Choroid plexus epithelial cell (primary cell): ENCODE measurements at regions not wholly inside any gene's neighbourhood (a gene's known extent, or its start where the extent isn't known, plus 50 kb on each side); places are given as distances from the start of the nearest gene placed in this dataset.

ENCODE experiments used
- DNase-seq: peaks from one replicate; pipeline ENCODE4 v3.0.0-alpha.2; 2010; ENCODE audit warnings: low read depth
- H3K4me3 ChIP-seq: 2 replicates; pipeline ENCODE4 v1.5.1; 2011; ENCODE audit warnings: low read depth, mild to moderate bottlenecking, control low read depth, low read length, moderate library complexity
- TF ChIP-seq, protein P1 (sequence below): conservative IDR thresholded peaks from 2 replicates; pipeline ENCODE4 v1.5.1; 2011; ENCODE audit warnings: low read depth, mild to moderate bottlenecking, control low read depth, inconsistent platforms, low read length, moderate library complexity

DNA sequence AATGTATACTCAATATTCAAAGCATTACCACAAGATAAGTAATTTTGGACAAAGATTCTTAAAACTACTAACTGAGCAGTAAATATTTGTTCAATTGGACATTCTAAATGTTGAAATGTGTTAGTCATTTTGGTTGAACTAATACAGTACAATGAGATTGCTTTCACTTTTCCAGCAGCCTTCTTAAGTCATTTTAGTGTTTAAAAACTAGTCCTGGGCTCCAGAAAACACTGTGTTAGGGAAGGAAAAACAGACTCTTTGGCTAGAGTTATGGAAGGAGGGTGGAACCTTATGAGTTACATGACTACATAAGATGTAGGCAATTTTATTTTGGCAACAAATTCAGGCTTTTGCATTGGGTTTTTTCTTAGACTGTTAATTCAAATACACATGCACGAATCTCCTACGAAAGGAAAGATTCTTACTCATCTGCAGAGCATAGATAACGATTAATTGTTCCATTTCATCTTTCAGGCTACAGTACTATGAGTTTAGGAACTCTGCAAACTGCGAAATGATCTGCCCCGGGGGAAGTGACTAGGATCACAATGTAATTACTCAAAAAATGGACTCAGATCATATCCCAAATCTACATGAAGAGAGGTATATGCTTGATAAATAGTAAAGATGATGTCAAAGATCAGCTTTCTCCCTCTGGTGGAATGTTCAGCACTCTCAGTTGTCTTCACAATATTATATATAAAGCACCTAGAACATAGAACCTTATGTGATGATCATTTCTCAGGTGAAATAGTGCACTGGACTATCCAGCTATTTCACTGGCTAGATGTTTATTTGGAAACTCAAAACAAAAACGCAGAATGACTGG lies 492.8 kb upstream of the MDFIC2 start:
- H3K4me3 ChIP-seq: no peak overlapping the region
- TF ChIP-seq, protein P1, sequence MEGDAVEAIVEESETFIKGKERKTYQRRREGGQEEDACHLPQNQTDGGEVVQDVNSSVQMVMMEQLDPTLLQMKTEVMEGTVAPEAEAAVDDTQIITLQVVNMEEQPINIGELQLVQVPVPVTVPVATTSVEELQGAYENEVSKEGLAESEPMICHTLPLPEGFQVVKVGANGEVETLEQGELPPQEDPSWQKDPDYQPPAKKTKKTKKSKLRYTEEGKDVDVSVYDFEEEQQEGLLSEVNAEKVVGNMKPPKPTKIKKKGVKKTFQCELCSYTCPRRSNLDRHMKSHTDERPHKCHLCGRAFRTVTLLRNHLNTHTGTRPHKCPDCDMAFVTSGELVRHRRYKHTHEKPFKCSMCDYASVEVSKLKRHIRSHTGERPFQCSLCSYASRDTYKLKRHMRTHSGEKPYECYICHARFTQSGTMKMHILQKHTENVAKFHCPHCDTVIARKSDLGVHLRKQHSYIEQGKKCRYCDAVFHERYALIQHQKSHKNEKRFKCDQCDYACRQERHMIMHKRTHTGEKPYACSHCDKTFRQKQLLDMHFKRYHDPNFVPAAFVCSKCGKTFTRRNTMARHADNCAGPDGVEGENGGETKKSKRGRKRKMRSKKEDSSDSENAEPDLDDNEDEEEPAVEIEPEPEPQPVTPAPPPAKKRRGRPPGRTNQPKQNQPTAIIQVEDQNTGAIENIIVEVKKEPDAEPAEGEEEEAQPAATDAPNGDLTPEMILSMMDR: peak; percentile 26
- DNase-seq: peak; percentile 73

DNA sequence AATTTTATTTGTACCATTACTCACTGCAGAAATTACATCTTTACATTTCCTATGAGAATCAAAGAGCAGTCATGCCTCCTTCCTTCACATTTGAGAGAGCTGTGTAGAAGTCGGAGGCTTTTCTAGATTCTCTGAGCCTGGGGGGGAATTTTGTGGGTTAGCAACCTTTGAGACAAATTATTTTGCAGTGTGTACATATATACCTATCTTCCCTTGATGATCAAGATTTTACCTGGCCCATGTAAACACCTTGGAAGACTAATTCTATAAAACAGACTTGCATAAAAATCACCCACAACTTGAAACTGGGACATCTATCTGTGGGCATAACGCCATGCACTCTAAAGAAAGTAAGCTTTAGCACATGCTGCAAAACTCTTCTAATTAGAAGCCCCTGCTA lies 491.5 kb upstream of the MDFIC2 start:
- TF ChIP-seq, protein P1: no peak
- no peak overlapping the region for H3K4me3 ChIP-seq
- no peak for DNase-seq

DNA sequence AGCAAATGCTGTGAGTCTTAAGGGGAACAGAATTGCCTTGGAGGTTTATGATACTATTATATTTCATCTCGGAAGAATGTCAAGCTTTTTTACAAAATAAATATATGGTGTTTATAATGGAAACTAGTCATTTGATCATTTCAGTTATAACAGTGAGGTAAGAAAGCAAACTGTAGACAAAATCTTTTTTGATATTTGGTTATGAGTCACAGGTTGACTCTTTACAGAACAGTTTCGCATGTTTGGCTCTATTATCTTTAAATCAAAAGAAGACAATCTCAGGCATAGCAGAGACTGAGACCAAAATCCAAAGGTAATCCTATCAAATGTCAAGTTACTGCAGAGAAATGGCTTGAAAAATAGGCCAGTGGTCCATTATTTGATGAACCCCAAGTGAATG lies 490.9 kb upstream of the MDFIC2 start:
- no peak overlapping the region for H3K4me3 ChIP-seq
- TF ChIP-seq, protein P1: no peak
- DNase-seq: no peak

- TF ChIP-seq, protein P1: no peak
- DNase-seq: no peak
- no peak overlapping the region for H3K4me3 ChIP-seq
Measured at GRCh38 chr3:70800951-70801350, 488.5 kb upstream of the MDFIC2 start.

GRCh38 chr3:70789878-70790277 lies 477.4 kb upstream of the MDFIC2 start:
- TF ChIP-seq, protein P1: no peak
- DNase-seq: no peak

GRCh38 chr3:70780790-70781189 lies 468.4 kb upstream of the MDFIC2 start:
- no peak for DNase-seq
- TF ChIP-seq, protein P1: no peak
- H3K4me3 ChIP-seq: no peak overlapping the region

More at GRCh38 chr3:70789878-70790277, 477.4 kb upstream of the MDFIC2 start:
- no peak overlapping the region for H3K4me3 ChIP-seq

DNA sequence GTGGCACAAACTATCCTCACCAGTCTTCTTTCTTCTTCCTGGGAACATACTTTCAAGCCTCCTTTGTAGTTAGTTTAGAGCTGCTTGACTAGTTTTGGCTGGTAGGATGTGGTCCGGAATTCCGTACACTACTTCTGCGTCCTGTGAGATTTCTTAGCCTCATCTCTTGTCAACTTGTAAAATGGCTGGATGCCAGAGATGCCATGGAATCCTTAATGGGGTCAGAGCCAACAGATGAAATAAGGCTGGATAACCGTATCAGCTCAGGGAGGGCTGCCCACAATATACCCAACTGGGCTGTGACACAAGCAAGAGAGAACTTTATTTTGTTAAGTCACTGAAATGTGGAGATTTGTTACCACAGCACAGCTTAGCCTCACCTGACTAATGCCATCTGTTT lies 466.9 kb upstream of the MDFIC2 start:
- TF ChIP-seq, protein P1: no peak
- no peak overlapping the region for H3K4me3 ChIP-seq
- no peak for DNase-seq
